ENCODE measurements at regions not wholly inside any gene's neighbourhood (a gene's known extent, or its start where the extent isn't known, plus 50 kb on each side); places are given as distances from the start of the nearest gene placed in this dataset.

DNA sequence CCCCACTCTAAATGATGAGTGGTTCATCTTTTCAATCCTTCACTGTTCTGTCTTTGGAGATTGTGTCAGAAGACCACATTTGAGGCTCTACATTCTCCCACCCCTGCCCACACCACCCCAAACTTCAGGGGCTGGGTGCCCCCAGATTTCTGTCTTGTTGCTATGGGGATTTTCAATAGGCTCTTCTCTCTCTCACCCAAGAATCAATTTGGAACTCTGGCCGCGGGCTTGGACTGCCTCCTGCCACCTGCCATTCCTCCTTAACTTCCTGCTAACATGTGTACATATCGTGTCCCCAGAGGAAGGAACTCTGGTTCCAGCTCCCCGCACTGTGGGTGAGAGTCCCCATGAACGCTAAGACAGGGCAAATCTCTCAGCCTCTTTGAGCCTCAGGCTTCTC, 67.4 kb upstream of the LARS2 start:
- Histone ChIP-seq H2AK5ac (ENCODE audit: low read depth, low read length) (no peak overlapping the region), H2BK20ac (ENCODE audit: low read depth, low read length) (no peak overlapping the region), H2AFZ (replicated peaks; ENCODE audit: low read length, poor library complexity) (no peak overlapping the region), H2BK5ac (ENCODE audit: low read depth, low read length, poor library complexity, severe bottlenecking) (no peak overlapping the region), H3K27ac (ENCODE audit: insufficient read depth, low read length) (no peak overlapping the region), H3K79me1 (ENCODE audit: low read depth in 1 of 2, low read length in 2 of 2) (no peaks in the 10 kb centered on the region), H4K20me1 (ENCODE audit: insufficient read depth, low read length) (no peaks in the 10 kb centered on the region), H3K18ac (ENCODE audit: low read depth, low read length) (no peak overlapping the region), H4K8ac (ENCODE audit: low read depth in 2 of 2, low read length in 2 of 2) (no peak overlapping the region), H2AK9ac (replicated peaks; ENCODE audit: low read depth, low read length, poor library complexity) (no peak overlapping the region), H3K56ac (ENCODE audit: extremely low read depth, insufficient read depth, low read length) (no peak overlapping the region), H3K4me3 (ENCODE audit: insufficient read depth, low read depth, low read length) (no peak overlapping the region), H4K91ac (ENCODE audit: insufficient read depth, low read depth, low read length) (no peak overlapping the region), H3K36me3 (ENCODE audit: control insufficient read depth, insufficient read depth, low read length) (no peaks in the 10 kb centered on the region), H4K5ac (ENCODE audit: low read depth, low read length) (no peak overlapping the region), H3K4me2 (ENCODE audit: low read depth, low read length) (no peak overlapping the region), H3K9ac (ENCODE audit: low read depth, low read length) (no peak overlapping the region), H3K9me3 (ENCODE audit: control insufficient read depth, insufficient read depth, low read length) (no peaks in the 10 kb centered on the region), H3K27me3 (ENCODE audit: control insufficient read depth, insufficient read depth, low read length) (peaks cover 36% of the 10 kb centered on the region), H3K23ac (ENCODE audit: low read depth, low read length) (no peak overlapping the region), H3K4ac (ENCODE audit: low read depth, low read length) (no peak overlapping the region), H2BK120ac (ENCODE audit: low read depth, low read length) (no peak overlapping the region), H3K14ac (replicated peaks; ENCODE audit: low read depth, low read length) (no peak overlapping the region), H2BK15ac (ENCODE audit: low read depth, low read length) (no peak overlapping the region), H3K4me1 (ENCODE audit: control insufficient read depth, insufficient read depth, low read length) (no peaks in the 10 kb centered on the region), H3K9me1 (ENCODE audit: insufficient read depth, low read length) (no peaks in the 10 kb centered on the region)
- no CpG with 5 or more reads among the region's 5 CpGs for WGBS, 2 experiments (ENCODE audit: extremely low coverage in 2 of 2, insufficient read length in 1 of 2)
- ATAC-seq (ENCODE audit: low read depth) (no peak), DNase-seq (no peak)
- no TSS peak for BruUV-seq (replicated peaks)
- TF ChIP-seq RAD21 (IDR thresholded peaks at IDR 0.05; ENCODE audit: low read length), result no peak
- TF ChIP-seq MXI1 (IDR thresholded peaks at IDR 0.05; ENCODE audit: borderline replicate concordance, low read depth, low read length), result no peak
- TF ChIP-seq, protein P1, sequence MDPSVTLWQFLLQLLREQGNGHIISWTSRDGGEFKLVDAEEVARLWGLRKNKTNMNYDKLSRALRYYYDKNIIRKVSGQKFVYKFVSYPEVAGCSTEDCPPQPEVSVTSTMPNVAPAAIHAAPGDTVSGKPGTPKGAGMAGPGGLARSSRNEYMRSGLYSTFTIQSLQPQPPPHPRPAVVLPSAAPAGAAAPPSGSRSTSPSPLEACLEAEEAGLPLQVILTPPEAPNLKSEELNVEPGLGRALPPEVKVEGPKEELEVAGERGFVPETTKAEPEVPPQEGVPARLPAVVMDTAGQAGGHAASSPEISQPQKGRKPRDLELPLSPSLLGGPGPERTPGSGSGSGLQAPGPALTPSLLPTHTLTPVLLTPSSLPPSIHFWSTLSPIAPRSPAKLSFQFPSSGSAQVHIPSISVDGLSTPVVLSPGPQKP (IDR thresholded peaks at IDR 0.05; ENCODE audit: borderline replicate concordance, low read depth, low read length), result no peak
- TF ChIP-seq, protein P2, sequence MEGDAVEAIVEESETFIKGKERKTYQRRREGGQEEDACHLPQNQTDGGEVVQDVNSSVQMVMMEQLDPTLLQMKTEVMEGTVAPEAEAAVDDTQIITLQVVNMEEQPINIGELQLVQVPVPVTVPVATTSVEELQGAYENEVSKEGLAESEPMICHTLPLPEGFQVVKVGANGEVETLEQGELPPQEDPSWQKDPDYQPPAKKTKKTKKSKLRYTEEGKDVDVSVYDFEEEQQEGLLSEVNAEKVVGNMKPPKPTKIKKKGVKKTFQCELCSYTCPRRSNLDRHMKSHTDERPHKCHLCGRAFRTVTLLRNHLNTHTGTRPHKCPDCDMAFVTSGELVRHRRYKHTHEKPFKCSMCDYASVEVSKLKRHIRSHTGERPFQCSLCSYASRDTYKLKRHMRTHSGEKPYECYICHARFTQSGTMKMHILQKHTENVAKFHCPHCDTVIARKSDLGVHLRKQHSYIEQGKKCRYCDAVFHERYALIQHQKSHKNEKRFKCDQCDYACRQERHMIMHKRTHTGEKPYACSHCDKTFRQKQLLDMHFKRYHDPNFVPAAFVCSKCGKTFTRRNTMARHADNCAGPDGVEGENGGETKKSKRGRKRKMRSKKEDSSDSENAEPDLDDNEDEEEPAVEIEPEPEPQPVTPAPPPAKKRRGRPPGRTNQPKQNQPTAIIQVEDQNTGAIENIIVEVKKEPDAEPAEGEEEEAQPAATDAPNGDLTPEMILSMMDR (conservative IDR thresholded peaks at IDR 0.05; ENCODE audit: low read depth, low read length), result no peak
- TF ChIP-seq BHLHE40 (IDR thresholded peaks at IDR 0.05; ENCODE audit: low read depth, low read length), result no peak
- TF ChIP-seq MAFK (IDR thresholded peaks at IDR 0.05; ENCODE audit: low read depth, low read length), result no peak
- no peak for TF ChIP-seq NFE2L2 (IDR thresholded peaks at IDR 0.05; ENCODE audit: low read depth, low read length)
- TF ChIP-seq RCOR1 (IDR thresholded peaks at IDR 0.05; ENCODE audit: insufficient replicate concordance, low read length), result no peak
- no peak for TF ChIP-seq RFX5 (IDR thresholded peaks at IDR 0.05; ENCODE audit: low read depth, low read length)
- ChIA-PET CTCF (no interaction called here), POLR2A (ENCODE audit: unreplicated experiment) (no interaction called here)
- in situ Hi-C loops (cut with MboI; ENCODE audit: low sequenced_read_pairs) (no loop called here), dilution Hi-C loops (cut with HindIII; ENCODE audit: low sequenced_read_pairs, unreplicated experiment) (no loop called here), intact Hi-C loops (cut with micrococcal nuclease) (no loop called here)
